LoVo (cell line): ENCODE measurements at regions not wholly inside any gene's neighbourhood (a gene's known extent, or its start where the extent isn't known, plus 50 kb on each side); places are given as distances from the start of the nearest gene placed in this dataset.

ENCODE experiments used
- DNase-seq: peaks from one replicate; pipeline ENCODE4 v3.0.0-alpha.2; 2016; ENCODE audit warnings: low spot score

GRCh38 chr5:64110222-64110621 lies 55.4 kb upstream of the RNF180 start:
- no peak for DNase-seq

GRCh38 chr5:64108674-64109073 lies 57.0 kb upstream of the RNF180 start:
- DNase-seq: no peak

- DNase-seq: no peak
Measured at GRCh38 chr5:64100203-64100602, 65.4 kb upstream of the RNF180 start.

- DNase-seq: no peak
Measured at GRCh38 chr5:64096771-64097170, 68.9 kb upstream of the RNF180 start.

GRCh38 chr5:64077589-64077988 lies 88.1 kb upstream of the RNF180 start:
- DNase-seq: no peak

- peak; percentile 26 for DNase-seq
Measured at GRCh38 chr5:64074533-64074932, 91.1 kb upstream of the RNF180 start.

GRCh38 chr5:64069486-64069885 lies 96.2 kb upstream of the RNF180 start:
- DNase-seq: no peak

DNA sequence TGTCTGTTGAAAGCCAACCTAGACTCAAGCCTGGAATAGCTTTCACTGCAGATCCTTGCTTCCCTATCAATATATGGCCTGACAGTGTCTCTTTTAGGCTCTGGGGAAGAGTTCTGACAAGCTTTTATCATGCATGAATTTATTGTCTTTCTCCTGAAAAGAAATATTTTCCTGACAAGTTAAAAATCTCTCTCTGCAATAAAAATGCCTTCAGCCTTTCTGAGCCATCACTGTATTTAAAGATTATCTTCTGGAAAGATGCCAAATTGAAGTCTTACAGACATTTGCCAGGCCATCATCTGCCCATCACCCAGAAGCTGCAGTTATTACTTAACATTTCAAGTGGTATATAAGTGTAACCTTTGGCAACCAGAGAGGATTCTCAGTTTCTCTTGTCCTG lies 88.1 kb upstream of the HTR1A start:
- DNase-seq: no peak

GRCh38 chr5:64040490-64040889 lies 78.2 kb upstream of the HTR1A start:
- no peak for DNase-seq

- no peak for DNase-seq
Measured at GRCh38 chr5:64026493-64026892, 64.2 kb upstream of the HTR1A start.

DNA sequence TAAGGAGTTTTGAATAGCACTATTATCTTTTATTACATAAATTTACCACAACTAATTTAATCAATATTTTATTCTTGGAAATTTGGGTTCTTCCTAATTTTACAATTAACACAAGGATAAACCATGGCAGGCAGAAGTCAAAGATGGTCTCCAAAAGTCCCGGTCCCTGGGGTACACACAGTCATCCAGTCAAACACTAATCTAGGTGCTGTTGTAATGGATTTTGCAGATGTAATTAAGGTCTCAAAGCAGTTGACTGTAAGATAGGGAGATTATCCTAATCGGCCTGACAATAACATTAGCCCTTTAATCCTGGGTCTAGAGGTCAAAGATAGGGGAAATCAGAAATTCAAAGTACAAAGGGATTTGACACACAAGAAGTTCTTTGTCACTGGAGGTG lies 57.5 kb upstream of the HTR1A start:
- DNase-seq: no peak

DNA sequence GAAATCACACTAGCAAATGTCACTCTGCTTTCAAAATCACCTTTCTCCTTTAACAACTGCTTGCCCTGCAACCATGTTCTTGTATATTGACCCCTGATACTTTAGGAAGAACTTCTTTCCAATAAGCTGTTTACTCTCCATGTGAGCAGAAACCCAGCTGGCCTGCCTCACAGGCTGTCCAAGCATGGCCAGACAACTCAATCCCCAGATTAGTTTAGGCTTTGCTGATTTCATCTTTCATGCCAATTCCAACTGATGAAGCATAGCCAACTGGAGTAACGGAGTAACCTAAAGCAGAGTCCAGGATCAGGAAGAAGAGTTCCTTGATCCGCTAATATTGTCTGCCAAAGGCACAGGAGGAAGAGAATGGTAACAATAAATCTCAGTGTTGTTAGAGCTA lies 56.7 kb upstream of the HTR1A start:
- DNase-seq: no peak

- DNase-seq: no peak
Measured at GRCh38 chr5:64015824-64016223, 53.6 kb upstream of the HTR1A start.
